SW480 (cell line): ENCODE measurements at regions not wholly inside any gene's neighbourhood (a gene's known extent, or its start where the extent isn't known, plus 50 kb on each side); places are given as distances from the start of the nearest gene placed in this dataset.
"Not testable (repeated sequence)": the region's sequence is repeated elsewhere in the genome, so short reads cannot be mapped to it uniquely, and the experiment has no call there.

ENCODE experiments used
- DNase-seq: peaks from one replicate; pipeline ENCODE4 v3.0.0-alpha.2; 2016; ENCODE audit warnings: low spot score

DNA sequence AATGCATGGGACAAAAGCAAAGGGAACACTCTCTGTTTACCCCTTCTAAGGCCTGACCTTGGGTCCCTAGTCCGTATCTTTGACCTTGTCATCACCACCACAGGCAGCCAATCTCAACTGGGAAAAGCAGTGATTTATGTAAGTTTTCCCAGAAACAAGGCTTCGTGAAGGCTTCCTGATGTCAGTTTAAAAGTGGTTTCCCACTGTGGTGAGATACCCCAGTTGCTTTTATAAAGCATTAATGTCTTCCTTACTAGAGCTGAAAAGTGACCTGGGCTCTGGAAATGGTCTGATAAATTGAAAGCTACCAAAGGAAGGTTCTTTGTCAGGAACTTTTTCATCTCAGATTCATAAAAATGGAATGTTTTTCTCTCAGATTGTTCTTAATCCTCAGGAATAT is 536.4 kb upstream of the PTBP2 start:
- no peak for DNase-seq

DNA sequence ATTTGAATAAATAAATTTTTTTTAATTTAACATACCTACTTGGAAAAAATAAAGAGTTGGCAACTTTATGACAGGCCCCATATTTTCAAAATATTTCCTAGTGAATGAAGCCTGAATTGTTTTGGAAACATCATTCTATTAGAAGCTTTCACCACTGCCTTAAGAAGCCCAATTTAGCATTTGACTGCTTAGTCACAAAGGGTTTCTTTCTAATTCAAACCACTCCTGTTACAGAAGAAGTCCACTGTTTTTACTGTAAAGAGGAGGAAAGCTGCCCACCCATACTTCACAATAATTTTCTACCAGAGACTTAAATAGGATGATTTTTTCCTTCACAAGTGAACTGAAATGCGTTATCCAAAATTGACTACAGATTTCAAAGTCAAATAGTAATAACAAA is 534.6 kb upstream of the PTBP2 start:
- no peak for DNase-seq

DNA sequence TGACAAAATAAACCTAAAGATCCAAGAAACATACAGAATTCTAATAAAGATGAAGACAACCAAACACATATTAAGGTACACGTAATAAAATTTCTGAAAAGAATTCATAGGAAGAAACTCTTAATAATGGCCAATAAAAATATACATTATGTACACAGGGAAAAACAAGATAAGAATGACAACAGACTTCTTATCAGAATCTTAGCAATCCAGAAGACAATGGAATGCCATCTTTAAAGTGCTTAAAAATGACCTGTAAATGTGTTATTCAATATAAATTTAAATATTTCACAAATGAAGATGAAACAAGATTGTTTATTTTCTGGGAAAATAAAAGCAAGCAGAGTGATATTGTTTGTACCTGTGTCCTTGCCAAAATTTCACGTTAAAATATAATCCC is 530.4 kb upstream of the PTBP2 start:
- no peak for DNase-seq

DNA sequence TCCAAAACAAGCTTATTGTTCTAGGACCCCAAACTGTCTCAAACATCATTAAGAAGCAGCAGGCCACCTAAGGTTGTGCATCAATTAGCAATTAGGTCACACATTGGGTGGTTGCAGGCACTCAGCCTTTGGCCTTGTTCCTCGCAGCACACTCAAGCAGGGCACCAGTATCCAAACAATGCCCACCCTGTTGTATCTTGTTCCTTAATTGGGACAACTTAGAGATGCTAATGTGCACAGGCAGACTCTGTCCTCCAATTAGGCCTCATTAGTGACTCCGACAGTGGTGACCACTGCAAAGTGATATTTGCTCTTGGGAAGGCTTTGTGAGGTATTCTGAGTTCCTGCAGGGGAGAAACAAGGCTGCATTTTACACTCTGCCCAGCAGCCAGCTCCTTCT is 515.1 kb upstream of the PTBP2 start:
- no peak for DNase-seq

DNA sequence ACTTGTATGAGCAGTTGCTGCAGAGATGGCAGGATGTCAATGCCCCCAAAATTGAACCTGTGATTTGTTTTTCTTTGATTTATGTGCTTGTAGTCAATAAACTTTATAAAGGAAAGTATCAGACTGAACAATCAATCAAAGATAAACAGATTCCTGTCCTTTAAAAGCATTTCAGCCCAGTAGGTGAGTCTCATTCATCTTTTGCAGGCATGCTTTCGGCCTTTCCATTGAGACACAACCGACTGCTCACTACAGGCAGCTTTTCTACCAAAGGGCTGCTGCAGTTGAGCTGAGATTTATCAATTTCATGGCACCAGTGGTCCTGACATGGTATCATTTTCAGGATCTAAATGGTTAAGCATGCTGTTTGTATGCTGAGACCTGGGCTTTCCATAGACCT is 513.6 kb upstream of the PTBP2 start:
- DNase-seq = no peak

DNA sequence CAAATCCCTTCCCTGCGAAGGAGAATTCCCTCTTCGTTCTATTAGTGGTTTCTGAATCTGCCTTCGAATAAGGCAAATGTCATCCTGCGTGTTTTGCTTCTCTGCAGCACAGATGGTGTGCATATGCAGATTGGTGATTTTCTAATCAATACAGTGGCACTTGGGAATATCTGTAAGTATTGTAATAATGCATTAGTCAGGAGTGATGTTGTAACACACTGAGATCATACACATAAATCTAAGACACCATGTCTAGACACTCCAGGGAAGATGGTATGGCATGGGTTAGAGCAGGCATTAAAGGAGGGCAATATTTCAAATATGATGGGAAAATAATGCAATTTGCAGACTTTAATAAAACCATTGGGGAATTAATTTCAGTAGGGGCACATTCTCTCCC is 513.2 kb upstream of the PTBP2 start:
- DNase-seq = no peak

DNA sequence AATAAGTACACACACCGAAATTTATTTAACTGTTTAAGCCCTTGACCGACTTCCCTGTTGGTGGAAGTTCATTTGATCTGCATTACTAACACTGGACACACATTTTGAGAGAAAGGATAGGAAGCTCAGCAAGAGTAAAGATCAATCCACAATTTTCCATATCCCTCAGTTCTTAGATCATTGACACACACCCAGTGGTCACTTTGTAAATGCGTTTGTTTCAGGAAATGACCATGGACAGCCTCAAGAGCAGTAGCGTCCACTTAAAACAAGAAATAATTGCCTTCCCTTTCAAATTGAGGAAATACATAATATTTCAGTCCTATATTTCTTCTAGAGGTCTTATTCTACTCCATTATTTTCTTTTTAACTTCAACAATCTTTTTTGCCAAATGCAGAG is 511.5 kb upstream of the PTBP2 start:
- DNase-seq = no peak

DNA sequence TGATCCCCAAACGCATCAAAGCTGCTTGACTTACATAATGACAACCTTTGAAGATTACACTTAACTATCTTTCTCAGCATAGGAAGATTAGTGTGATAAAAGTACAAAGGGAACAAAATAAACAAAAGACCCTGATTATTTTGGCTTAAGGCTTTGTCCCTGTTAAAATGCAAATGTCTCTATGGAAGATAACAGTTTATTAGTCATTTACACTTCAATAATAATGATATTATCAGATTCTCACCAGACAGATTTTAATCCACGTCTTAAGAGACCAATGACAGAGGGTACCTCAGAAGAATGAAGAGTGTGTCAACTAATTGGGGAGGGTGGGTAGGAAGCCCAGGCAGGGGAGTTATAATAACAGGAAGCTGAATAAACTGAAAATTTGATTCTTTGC is 510.4 kb upstream of the PTBP2 start:
- DNase-seq = no peak

DNA sequence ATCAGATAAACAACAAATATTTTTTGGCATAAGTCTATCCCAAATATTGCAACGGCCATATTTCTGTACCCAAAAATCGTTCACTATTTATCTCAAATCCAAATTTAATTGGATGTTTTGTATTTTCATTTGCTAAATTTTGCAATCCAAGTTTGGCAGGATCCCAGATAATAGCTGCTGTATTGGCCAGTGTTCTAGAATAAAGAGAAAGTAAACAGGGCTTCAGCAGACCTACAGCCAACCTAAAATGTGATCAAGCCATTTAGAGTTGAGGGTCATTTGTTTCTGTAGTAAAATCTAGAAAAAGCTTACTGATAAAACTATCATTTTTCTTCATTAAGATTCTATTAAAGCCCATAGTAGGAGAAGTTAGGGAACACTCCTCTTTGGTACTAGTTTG is 506.6 kb upstream of the PTBP2 start:
- no peak for DNase-seq

DNA sequence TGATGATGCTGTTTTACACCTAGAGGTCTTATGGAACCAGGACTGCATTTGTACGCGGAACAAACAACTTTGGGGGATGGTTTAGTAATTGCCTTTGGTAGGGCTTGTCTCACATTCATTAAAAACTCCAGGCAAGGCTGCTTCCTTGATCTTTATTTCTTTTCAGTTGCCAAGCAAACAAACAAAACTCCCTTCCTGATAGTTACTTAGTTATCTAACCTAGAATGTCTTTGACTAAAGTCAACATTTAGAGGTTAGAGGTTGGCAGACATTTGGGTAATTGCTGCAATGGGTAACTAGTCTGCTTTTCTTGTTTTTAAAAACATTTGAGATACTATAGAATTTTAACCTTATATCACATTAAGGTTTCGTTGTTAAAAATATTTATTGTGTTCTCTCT is 500.9 kb upstream of the PTBP2 start:
- no peak for DNase-seq

DNA sequence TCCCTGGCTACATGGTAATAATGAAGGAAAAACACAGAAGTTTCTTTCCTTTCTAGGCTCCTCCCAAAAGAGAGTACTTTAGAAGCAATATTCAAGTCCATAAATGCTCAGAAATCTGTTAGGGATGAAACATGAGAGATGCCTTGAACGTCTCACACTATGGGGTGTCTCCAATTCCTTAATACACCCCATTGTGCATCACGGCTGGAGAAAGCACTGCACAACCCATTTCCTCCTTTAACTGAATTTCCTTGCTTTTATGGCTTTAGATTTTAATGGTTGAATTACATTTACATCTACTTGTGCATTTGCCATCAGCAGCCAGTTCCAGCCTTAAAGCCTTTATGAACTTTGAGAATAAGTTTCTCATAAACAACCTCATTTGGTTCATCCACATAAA is 498.9 kb upstream of the PTBP2 start:
- DNase-seq = no peak

DNA sequence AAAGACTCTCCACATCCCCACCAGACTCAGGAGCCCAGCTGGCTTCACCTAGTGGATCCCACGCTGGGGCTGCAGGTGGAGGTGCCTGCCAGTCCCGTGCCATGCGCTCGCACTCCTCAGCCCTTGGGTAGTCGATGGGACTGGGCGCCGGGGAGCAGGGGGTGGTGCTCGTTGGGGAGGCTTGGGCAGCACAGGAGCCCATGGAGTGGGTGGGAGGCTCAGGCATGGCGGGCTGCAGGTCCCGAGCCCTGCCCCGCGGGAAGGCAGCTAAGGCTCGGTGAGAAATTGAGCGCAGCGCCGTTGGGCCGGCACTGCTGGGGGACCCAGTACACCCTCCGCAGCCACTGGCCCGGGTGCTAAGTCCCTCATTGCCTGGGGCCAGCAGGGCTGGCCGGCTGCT is 497.4 kb upstream of the PTBP2 start:
- not testable (repeated sequence) for DNase-seq

DNA sequence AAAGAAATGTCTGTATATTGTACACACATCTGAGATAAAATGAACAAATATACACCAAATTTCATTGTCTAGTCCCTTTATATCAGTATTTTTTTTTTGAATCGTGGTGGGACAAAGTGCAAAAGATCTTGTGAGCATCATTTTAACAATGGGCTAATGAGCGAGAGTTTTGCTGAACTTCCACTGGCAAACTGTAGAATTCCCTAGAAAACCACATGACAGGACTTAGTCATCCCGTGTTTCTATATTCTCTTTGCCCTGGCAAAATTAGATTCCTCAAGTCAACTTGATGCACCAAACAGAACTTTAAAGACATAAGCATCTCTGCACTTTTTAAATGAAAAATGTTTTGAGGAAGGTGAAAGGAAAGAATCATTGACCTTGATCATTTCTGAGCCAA is 488.2 kb upstream of the PTBP2 start:
- no peak for DNase-seq

DNA sequence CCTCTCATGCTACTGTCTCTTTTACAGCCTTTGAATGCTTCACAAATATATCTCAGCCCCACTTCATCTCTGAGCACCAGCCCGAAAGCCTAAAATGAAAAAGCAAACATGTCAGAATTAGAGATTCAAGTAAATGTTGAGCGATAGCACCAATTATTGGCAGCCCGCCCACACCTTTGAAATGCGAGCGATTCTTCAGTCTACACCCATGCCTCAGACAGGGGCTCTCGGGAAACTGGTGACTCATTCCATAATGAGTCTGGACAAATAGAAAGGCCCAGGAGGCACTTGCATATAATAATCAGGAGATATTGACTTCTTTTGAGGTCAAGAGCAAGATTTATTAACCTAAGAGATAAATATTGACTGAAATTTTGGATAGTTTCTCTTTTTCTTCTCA is 487.3 kb upstream of the PTBP2 start:
- DNase-seq = peak; percentile 27

DNA sequence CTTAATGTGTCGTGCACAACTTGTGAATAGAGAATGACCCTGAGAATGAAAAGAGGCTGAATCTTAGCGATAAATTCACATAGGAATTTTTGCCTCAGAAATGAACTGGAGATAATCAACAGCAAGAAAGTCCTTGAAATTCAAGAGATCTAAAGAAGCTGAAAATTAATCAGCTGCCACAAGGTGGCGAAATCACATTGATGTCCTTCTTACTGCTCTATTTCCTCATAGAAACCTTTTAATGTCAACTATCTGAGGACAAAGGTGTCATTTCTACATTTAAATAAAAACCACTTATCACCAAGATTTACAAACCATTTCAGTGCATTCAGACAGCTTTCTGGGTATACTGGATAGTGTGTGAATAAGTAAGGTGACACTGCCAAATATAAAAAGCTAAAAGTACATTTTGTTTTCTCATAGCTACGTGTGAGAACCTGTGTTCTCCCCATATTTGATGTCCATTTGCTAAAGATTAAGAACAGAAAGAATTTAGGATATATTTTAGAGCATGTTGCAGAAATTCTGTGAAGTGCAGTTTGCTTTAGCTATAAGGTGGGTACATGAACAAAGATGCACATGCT is 485.3 kb upstream of the PTBP2 start:
- peak; percentile 44 for DNase-seq

DNA sequence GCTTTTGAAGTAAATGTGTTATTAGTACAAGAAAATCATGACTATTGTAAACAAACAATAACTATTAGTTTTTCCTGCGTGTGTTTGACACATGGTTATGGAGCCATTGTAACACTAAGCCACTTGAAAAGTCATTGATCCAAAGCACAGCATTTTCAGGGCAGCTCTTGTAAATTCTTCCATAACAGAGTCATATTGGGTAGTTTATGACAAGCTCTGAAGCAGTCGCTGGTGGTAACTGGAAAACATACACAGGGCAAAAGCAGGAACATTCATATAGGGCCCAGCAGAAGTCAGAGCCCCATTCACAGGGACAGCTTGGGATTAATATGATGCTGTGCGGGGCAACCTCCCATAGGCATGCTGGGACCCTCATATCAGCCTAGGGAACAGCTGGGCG is 483.2 kb upstream of the PTBP2 start:
- DNase-seq = no peak

DNA sequence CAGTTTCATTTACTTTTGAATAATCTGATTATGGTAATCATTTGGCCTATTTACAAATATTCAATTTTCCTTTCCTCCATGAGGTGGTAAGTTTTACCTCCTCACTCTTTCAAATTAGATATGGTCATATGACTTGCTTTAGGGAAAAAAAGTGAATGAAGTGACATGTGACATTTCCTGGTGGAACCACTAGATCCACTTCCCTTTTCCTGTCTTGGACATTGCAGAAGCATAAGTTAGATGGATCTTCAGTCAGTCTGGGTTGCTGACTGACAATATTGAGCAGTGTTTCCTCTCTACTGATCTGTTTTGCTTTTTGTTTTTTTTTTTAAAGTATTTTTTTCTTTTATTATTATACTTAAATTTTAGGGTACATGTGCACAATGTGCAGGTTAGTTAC is 481.1 kb upstream of the PTBP2 start:
- no peak for DNase-seq

DNA sequence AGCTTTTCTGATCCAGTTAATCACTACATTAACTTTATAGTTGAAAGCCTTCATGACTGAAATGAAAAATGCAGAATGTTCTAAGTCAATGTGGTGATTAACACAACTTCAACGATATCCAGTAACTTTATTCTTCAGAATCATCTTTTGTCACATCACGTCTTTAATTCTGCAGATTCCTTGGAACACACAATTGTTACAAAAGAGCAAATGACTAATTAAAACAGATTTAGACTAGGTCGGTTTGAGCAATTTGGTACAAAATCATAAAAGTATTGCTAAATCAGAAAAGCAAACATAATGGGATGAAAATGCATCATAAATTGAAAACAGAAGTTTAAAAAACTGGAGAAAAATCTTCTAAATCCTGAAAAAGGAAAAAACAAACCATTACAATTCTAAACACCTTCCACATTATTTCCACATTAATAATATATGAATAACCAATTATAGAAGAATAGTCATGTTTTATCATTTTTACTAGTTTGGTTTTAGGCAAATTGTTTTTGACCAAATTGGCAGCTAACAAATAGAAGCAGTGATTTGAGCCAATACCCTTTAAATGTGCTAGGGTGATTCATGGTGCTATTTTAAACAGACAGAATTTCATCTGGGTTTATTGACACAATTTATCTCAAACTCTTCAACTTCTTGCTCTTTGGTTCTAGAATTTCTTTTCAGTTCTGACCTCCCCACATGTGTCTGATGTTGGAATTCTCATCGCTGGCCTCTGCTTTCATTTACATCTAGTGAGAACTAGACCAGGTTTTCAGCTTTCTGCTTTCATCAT is 468.1 kb upstream of the PTBP2 start:
- no peak for DNase-seq

DNA sequence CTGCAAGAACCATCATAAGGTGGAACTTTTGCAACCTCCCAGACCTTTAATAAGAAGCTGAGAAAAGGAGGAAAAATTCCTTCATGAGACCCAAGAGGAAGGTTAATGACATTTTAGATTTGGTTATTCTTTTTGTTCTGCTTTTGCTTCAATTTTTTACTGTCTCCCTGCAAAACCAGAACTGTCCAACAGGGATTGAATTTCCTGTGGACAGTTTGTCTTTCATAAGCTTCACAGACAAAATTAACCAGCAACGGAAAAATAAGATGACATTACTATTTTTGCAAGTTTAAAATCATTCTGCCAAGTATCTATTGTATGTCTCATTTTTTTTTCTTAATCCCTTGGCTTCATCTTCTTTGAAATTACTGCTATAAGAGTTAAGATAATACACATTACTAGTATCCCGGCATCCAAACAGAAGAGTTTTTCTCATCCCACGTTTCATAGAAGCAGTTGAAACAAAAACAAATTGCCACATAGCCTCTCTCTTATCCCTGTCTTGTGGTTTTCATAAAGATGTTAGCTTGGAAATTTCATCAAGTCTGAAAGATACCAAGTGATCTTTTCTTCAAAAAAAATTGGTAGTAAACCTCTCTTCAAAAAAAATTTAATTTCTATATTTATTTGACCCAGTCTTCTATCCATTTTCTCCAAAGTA is 465.3 kb upstream of the PTBP2 start:
- no peak for DNase-seq

DNA sequence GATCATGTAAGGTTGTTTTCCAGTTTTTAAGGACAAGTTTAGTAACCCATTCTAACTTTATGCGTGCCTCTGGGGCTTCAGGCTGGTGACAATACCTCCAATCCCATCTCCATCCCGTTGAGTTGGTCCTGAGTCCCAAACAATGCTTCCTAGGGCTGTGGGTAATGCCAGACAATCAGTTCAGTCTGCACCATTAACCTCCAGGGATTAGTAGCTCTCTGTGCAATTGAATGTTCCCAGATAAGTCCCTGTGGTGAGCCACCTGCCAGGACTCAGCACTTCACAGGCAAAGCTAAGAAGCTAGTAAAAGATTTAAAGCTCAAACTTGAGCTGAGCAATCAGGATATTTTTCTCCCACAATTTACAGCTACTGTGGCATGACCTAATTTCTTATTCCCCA is 462.2 kb upstream of the PTBP2 start:
- DNase-seq = no peak

DNA sequence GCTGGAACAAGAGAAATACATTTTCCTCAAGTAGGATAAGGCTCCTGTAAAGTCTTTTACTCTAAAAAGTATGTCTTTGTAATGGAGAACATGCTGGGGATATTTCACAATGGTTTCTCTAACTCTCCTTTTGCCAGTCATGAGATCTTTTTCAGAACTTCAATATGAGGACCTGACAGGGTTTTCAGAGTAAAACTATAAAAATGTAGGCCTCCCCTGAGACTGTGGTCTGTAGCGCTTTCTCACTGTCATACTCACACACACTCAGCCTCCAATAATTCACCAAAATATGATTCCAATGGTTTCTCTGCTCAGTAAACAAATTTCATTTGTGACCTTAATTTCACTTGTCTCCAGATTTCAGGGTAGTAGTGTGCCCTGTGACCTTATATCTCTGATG is 440.1 kb upstream of the PTBP2 start:
- DNase-seq = no peak

DNA sequence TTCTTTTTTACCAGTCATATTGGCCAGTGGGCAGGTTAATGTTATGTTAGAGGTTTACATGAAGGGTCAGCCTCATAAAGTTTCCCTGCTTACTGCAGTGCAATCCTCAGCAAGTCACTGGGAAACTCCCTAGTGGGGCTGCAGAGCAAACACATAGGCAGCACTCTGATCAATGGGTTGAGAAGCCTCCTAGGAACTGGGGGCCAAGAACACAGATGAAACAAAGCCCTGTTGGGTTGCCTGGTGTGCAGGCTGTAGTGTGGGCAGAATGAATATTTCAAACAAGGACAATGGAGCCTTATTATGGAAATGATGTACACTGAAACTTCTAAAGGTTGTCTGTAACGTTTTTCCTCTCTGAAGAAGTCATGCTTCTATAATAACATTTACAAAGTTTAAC is 431.6 kb upstream of the PTBP2 start:
- no peak for DNase-seq

DNA sequence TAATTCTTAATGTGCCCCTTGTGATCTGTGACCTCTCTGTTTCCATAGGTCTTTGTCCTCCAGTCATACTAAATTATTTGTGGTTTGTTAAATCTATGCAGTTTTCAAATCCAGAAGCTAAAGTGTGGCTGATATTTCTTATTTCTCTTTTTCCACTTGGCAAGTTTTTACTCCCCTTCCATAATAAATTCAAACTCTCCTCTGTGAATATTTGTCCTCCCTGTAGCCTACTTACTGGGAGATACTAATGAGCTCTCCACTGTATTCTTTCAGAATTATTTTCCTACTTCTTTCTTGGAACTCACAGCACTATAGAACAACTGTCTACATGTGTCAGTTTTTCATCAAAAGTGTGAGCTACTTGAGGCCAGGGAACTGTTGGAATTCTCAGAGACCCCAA is 430.8 kb upstream of the PTBP2 start:
- no peak for DNase-seq

DNA sequence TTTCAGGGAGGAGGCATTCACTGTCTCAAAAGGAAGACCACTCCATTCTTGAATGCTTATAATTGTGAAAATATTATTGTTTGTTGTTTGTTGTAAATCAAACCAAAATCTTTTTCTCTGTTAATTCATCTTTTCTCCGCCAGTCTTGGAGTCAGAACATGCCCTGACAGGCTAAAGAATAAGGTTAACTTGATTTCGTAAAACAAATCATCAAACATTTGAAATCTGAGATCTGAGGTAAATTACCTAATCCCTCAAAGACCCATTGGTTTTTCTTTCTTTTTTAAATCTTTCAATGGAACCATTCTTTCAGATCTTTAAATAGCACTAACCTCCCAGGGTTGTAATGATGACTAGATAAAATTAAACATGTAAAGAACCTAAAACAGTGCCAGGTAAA is 430.1 kb upstream of the PTBP2 start:
- no peak for DNase-seq
